SK-N-SH (cell line): ENCODE measurements at regions not wholly inside any gene's neighbourhood (a gene's known extent, or its start where the extent isn't known, plus 50 kb on each side); places are given as distances from the start of the nearest gene placed in this dataset.

ENCODE experiments used
- CTCF ChIA-PET: fragments of 300-600, 350-600 bp; formaldehyde crosslinking; extraction: SDS; loops from one replicate; lab custom pipeline; 2021; lab: Yijun Ruan, JAX
- POLR2A ChIA-PET: fragments of 350-600 bp; sonication (Branson Sonifier 250); formaldehyde crosslinking; extraction: SDS; loops from one replicate; lab custom pipeline; 2020; ENCODE audit warnings: antibody characterized with exemption, inconsistent platforms; lab: Yijun Ruan, JAX
- DNase-seq: peaks from one replicate; pipeline ENCODE4 v3.0.0; 2012
- H2AFZ ChIP-seq: fragments of 200-600 bp; sonication (generic); 2 replicates; pipeline ENCODE4 v1.8.1; 2016; ENCODE audit warnings: antibody characterized with exemption, mild to moderate bottlenecking, low read depth
- H3F3A ChIP-seq: fragments of 200-600 bp; sonication (generic); replicated peaks from 2 replicates; pipeline ENCODE3; 2016; ENCODE audit warnings: antibody characterized with exemption, mild to moderate bottlenecking; ENCODE audit not compliant: insufficient read depth
- H3K27ac ChIP-seq, 2 experiments: fragments of 200-500 bp in 1 of 2; fragments of 200-600 bp in 1 of 2; sonication (Bioruptor generic) in 1 of 2; sonication (generic), shearing (Covaris generic) in 1 of 2; 2 replicates each; pipeline versions ENCODE4 v1.5.1 to v1.6.1; 2014 to 2016; ENCODE audit warnings: low read depth in 2 of 2, inconsistent platforms in 1 of 2, low read length in 1 of 2, mild to moderate bottlenecking in 1 of 2, mixed read lengths in 1 of 2
- H3K27me3 ChIP-seq: fragments of 200-600 bp; sonication (generic), shearing (Covaris generic); 2 replicates; pipeline ENCODE4 v1.6.1; 2016; ENCODE audit warnings: mixed run types; ENCODE audit not compliant: insufficient read depth
- H3K36me3 ChIP-seq, 2 experiments: fragments of 200-500 bp in 1 of 2; fragments of 200-600 bp in 1 of 2; sonication (Bioruptor generic) in 1 of 2; sonication (generic) in 1 of 2; replicated peaks in 1 of 2; 2 replicates each; pipeline versions ENCODE3 to v1.5.1; 2014 to 2016; ENCODE audit warnings: low read length in 1 of 2, mild to moderate bottlenecking in 1 of 2; ENCODE audit not compliant: insufficient read depth in 2 of 2, control insufficient read depth in 1 of 2
- H3K4me1 ChIP-seq, 2 experiments: fragments of 200-500 bp in 1 of 2; fragments of 200-600 bp in 1 of 2; sonication (Bioruptor generic) in 1 of 2; sonication (generic), shearing (Covaris generic) in 1 of 2; 2 replicates each; pipeline versions ENCODE4 v1.5.1 to v1.6.1; 2014 to 2016; ENCODE audit warnings: low read depth in 1 of 2, low read length in 1 of 2, mixed run types in 1 of 2; ENCODE audit not compliant: insufficient read depth in 2 of 2, control insufficient read depth in 1 of 2
- H3K4me2 ChIP-seq: fragments of 200-600 bp; sonication (generic), shearing (Covaris generic); 2 replicates; pipeline ENCODE4 v1.6.1; 2017; ENCODE audit warnings: mixed run types
- H3K4me3 ChIP-seq, 2 experiments: fragments of 200-500 bp in 1 of 2; fragments of 200-600 bp in 1 of 2; sonication (Bioruptor generic) in 1 of 2; sonication (generic), shearing (Covaris generic) in 1 of 2; 2 replicates each; pipeline versions ENCODE4 v1.5.1 to v1.8.1; 2014 to 2016; ENCODE audit warnings: low read depth in 2 of 2, inconsistent platforms in 1 of 2, low read length in 1 of 2, mild to moderate bottlenecking in 1 of 2, mixed read lengths in 1 of 2, moderate library complexity in 1 of 2
- H3K79me2 ChIP-seq: fragments of 200-600 bp; sonication (generic); 2 replicates; pipeline ENCODE4 v1.8.1; 2017; ENCODE audit warnings: mild to moderate bottlenecking; ENCODE audit not compliant: insufficient read depth
- H3K9ac ChIP-seq: fragments of 200-600 bp; sonication (generic); 2 replicates; pipeline ENCODE4 v1.6.1; 2017; ENCODE audit warnings: mixed run types
- H3K9me2 ChIP-seq: fragments of 200-600 bp; sonication (generic); 2 replicates; pipeline ENCODE4 v1.6.1; 2017; ENCODE audit warnings: mixed run types
- H3K9me3 ChIP-seq: fragments of 200-600 bp; sonication (generic); 2 replicates; pipeline ENCODE4 v1.6.1; 2017; ENCODE audit warnings: mixed run types, mild to moderate bottlenecking, moderate library complexity
- H4K20me1 ChIP-seq: fragments of 200-600 bp; sonication (generic); 2 replicates; pipeline ENCODE4 v1.6.1; 2017; ENCODE audit warnings: mild to moderate bottlenecking, mixed run types; ENCODE audit not compliant: insufficient read depth
- CHD2 ChIP-seq: fragments of 150-350 bp; IDR thresholded peaks from 2 replicates; pipeline ENCODE4 v1.6.1; 2018; ENCODE audit warnings: low read length; ENCODE audit not compliant: partially characterized antibody
- ELF1 ChIP-seq: IDR thresholded peaks from 2 replicates; pipeline ENCODE4 v1.4.0; 2012
- FOSL2 ChIP-seq: IDR thresholded peaks from 2 replicates; pipeline ENCODE4 v1.4.0; 2012; ENCODE audit warnings: low read depth, mild to moderate bottlenecking, moderate library complexity, borderline replicate concordance
- FOXJ3 ChIP-seq: sonication (generic); formaldehyde crosslinking; IDR thresholded peaks from 2 replicates; pipeline ENCODE4 v1.5.1; 2020; ENCODE audit warnings: mild to moderate bottlenecking, missing genetic modification reagents
- JUND ChIP-seq: IDR thresholded peaks from 2 replicates; pipeline ENCODE4 v1.4.0; 2012
- MEF2A ChIP-seq: IDR thresholded peaks from 2 replicates; pipeline ENCODE4 v1.4.0; 2012; ENCODE audit warnings: low read depth, borderline replicate concordance
- MXI1 ChIP-seq: IDR thresholded peaks from 2 replicates; pipeline ENCODE4 v1.6.1; 2012; ENCODE audit warnings: mild to moderate bottlenecking, low read depth, low read length, improper control_type of control experiment
- NFIC ChIP-seq: IDR thresholded peaks from 2 replicates; pipeline ENCODE4 v1.4.0; 2012; ENCODE audit warnings: borderline replicate concordance
- NRF1 ChIP-seq: IDR thresholded peaks from 2 replicates; pipeline ENCODE4 v1.6.1; 2012; ENCODE audit warnings: low read depth, mild to moderate bottlenecking, low read length
- POLR2AphosphoS5 ChIP-seq: IDR thresholded peaks from 2 replicates; pipeline ENCODE4 v1.6.1; 2012; ENCODE audit warnings: low read depth, low read length
- RFX5 ChIP-seq: IDR thresholded peaks from 2 replicates; pipeline ENCODE4 v1.6.1; 2012; ENCODE audit warnings: mild to moderate bottlenecking, improper control_type of control experiment, low read length
- RXRA ChIP-seq: IDR thresholded peaks from 2 replicates; pipeline ENCODE4 v1.4.0; 2012; ENCODE audit warnings: low read depth, mild to moderate bottlenecking, borderline replicate concordance
- SMC3 ChIP-seq: IDR thresholded peaks from 2 replicates; pipeline ENCODE4 v1.6.1; 2012; ENCODE audit warnings: low read depth, low read length, improper control_type of control experiment
- TAF1 ChIP-seq: IDR thresholded peaks from 2 replicates; pipeline ENCODE4 v1.6.1; 2012; ENCODE audit warnings: low read depth, mild to moderate bottlenecking, low read length, moderate library complexity, borderline replicate concordance
- USF1 ChIP-seq: IDR thresholded peaks from 2 replicates; pipeline ENCODE4 v1.4.0; 2012; ENCODE audit warnings: low read depth, borderline replicate concordance
- YY1 ChIP-seq: IDR thresholded peaks from 2 replicates; pipeline ENCODE4 v1.4.0; 2012; ENCODE audit warnings: low read depth, mild to moderate bottlenecking
- WGBS: methylation state at CpG from one replicate; pipeline ENCODE4 v1.1.6; 2017; ENCODE audit warnings: low lambda C conversion rate; 5-methylcytosine and 5-hydroxymethylcytosine counted together
- TF ChIP-seq, protein P1 (sequence below): fragments of 150-350 bp; IDR thresholded peaks from 2 replicates; pipeline ENCODE4 v1.6.1; 2016; ENCODE audit warnings: mild to moderate bottlenecking, low read depth, low read length
- TF ChIP-seq, protein P2 (sequence below): IDR thresholded peaks from 2 replicates; pipeline ENCODE4; 2012
- TF ChIP-seq, protein P3 (sequence below): fragments of 150-350 bp; IDR thresholded peaks from 2 replicates; pipeline ENCODE4 v1.6.1; 2017; ENCODE audit warnings: antibody characterized with exemption, low read length, low read depth, borderline replicate concordance
- TF ChIP-seq, protein P4 (sequence below): fragments of 200-600 bp; sonication (generic); IDR thresholded peaks from 2 replicates; pipeline ENCODE4 v1.6.1; 2017; ENCODE audit warnings: antibody characterized with exemption, mild to moderate bottlenecking, moderate library complexity

DNA sequence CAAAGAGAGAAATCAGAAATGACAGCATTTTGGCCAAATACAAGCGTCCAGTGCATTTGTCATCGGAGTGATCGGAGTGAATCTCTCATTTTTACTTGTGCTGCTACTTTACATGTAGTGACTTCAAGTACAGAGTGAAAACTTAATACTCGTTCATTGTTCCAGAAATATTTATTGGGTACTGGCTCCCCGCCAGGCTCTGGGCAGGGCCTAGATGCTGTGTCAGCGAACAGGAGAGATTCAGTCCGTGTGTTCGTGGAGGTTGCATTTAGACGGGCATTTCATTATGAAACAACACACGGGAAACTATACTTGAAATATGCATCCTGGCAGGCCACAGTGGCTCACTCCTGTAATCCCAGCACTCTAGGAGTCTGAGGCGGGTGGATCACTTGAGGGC, 727.2 kb upstream of the RBFOX1 start (continued):
- TF ChIP-seq ELF1, result no peak
- no peak for TF ChIP-seq MEF2A

GRCh38 chr16:6603780-6604325, 728.8 kb upstream of the RBFOX1 start:
- no peak overlapping the region for H2AFZ ChIP-seq
- CTCF ChIA-PET, result interaction anchor here (0.8 to 1.1 kb wide), 2 partner anchors 11 to 56 kb away, joined by 3 read pairs; no protein-coding TSS in a partner anchor
- WGBS, result 10% methylated on average over 4 of the region's 4 CpGs
- no peak for DNase-seq
- no peak overlapping the region for H3K27ac ChIP-seq
- no peaks in the 10 kb centered on the region for H3K9me3 ChIP-seq
- H3K79me2 ChIP-seq, result no peaks in the 10 kb centered on the region
- no peak overlapping the region for H3K4me2 ChIP-seq
- H3K27me3 ChIP-seq, result no peaks in the 10 kb centered on the region
- no peaks in the 10 kb centered on the region; a peak in 1 of 4 replicates for H3K4me1 ChIP-seq
- H3K9me2 ChIP-seq, result no peaks in the 10 kb centered on the region
- no peaks in the 10 kb centered on the region for H3K36me3 ChIP-seq
- POLR2A ChIA-PET, result no interaction called here
- H3K4me3 ChIP-seq, result no peak overlapping the region
- H4K20me1 ChIP-seq, result no peaks in the 10 kb centered on the region
- no peaks in the 10 kb centered on the region for H3F3A ChIP-seq
- no peak overlapping the region for H3K9ac ChIP-seq
- TF ChIP-seq POLR2AphosphoS5 (no peak), YY1 (no peak), CHD2 (no peak), TAF1 (no peak), USF1 (no peak), MEF2A (no peak), NFIC (no peak), RFX5 (no peak), MXI1 (no peak), NRF1 (no peak), JUND (no peak), FOXJ3 (CRISPR knock-in tag) (no peak), FOSL2 (no peak), RXRA (no peak), SMC3 (no peak)
- TF ChIP-seq, protein P1, sequence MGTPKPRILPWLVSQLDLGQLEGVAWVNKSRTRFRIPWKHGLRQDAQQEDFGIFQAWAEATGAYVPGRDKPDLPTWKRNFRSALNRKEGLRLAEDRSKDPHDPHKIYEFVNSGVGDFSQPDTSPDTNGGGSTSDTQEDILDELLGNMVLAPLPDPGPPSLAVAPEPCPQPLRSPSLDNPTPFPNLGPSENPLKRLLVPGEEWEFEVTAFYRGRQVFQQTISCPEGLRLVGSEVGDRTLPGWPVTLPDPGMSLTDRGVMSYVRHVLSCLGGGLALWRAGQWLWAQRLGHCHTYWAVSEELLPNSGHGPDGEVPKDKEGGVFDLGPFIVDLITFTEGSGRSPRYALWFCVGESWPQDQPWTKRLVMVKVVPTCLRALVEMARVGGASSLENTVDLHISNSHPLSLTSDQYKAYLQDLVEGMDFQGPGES, result no peak
- TF ChIP-seq, protein P2, sequence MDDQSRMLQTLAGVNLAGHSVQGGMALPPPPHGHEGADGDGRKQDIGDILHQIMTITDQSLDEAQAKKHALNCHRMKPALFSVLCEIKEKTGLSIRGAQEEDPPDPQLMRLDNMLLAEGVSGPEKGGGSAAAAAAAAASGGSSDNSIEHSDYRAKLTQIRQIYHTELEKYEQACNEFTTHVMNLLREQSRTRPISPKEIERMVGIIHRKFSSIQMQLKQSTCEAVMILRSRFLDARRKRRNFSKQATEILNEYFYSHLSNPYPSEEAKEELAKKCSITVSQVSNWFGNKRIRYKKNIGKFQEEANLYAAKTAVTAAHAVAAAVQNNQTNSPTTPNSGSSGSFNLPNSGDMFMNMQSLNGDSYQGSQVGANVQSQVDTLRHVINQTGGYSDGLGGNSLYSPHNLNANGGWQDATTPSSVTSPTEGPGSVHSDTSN, result no peak
- TF ChIP-seq, protein P3, sequence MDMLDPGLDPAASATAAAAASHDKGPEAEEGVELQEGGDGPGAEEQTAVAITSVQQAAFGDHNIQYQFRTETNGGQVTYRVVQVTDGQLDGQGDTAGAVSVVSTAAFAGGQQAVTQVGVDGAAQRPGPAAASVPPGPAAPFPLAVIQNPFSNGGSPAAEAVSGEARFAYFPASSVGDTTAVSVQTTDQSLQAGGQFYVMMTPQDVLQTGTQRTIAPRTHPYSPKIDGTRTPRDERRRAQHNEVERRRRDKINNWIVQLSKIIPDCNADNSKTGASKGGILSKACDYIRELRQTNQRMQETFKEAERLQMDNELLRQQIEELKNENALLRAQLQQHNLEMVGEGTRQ, result no peak
- TF ChIP-seq, protein P4, sequence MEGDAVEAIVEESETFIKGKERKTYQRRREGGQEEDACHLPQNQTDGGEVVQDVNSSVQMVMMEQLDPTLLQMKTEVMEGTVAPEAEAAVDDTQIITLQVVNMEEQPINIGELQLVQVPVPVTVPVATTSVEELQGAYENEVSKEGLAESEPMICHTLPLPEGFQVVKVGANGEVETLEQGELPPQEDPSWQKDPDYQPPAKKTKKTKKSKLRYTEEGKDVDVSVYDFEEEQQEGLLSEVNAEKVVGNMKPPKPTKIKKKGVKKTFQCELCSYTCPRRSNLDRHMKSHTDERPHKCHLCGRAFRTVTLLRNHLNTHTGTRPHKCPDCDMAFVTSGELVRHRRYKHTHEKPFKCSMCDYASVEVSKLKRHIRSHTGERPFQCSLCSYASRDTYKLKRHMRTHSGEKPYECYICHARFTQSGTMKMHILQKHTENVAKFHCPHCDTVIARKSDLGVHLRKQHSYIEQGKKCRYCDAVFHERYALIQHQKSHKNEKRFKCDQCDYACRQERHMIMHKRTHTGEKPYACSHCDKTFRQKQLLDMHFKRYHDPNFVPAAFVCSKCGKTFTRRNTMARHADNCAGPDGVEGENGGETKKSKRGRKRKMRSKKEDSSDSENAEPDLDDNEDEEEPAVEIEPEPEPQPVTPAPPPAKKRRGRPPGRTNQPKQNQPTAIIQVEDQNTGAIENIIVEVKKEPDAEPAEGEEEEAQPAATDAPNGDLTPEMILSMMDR, result no peak
